Activated CD4-positive, alpha-beta memory T cell treated with anti-CD3 and anti-CD28 coated beads, Interleukin-2, amount 10 ng/mL, durations not matched to agents 7 days and 5 days (primary cell): ENCODE measurements at regions not wholly inside any gene's neighbourhood (a gene's known extent, or its start where the extent isn't known, plus 50 kb on each side); places are given as distances from the start of the nearest gene placed in this dataset.

Experiments used
- CTCF ChIA-PET: fragments of 350-600 bp; sonication (Branson Sonifier 250); formaldehyde crosslinking; loops from one replicate; lab custom pipeline; 2021; ENCODE audit warnings: antibody characterized with exemption, inconsistent platforms; lab: Charles Lee
- POLR2A ChIA-PET: fragments of 350-600 bp; sonication (Branson Sonifier 250); formaldehyde crosslinking; loops from one replicate; lab custom pipeline; 2021; ENCODE audit warnings: antibody characterized with exemption; lab: Charles Lee
- DNase-seq: peaks from one replicate; pipeline ENCODE4 v3.0.0-alpha.2; 2020
- H3K27ac Mint-ChIP-seq: one replicate; pipeline ENCODE4 v1.8.0; 2021; ENCODE audit warnings: mild to moderate bottlenecking, mixed read lengths
- H3K27me3 Mint-ChIP-seq: one replicate; pipeline ENCODE4 v1.8.0; 2021; ENCODE audit warnings: mixed read lengths
- H3K36me3 Mint-ChIP-seq: one replicate; pipeline ENCODE4 v1.8.0; 2021; ENCODE audit warnings: low read depth, mixed read lengths
- H3K4me1 Mint-ChIP-seq: one replicate; pipeline ENCODE4 v1.8.0; 2021; ENCODE audit warnings: mixed read lengths
- H3K4me3 Mint-ChIP-seq: one replicate; pipeline ENCODE4 v1.8.0; 2021; ENCODE audit warnings: mild to moderate bottlenecking, mixed read lengths
- H3K9me3 Mint-ChIP-seq: one replicate; pipeline ENCODE4 v1.8.0; 2021; ENCODE audit warnings: mixed read lengths

DNA sequence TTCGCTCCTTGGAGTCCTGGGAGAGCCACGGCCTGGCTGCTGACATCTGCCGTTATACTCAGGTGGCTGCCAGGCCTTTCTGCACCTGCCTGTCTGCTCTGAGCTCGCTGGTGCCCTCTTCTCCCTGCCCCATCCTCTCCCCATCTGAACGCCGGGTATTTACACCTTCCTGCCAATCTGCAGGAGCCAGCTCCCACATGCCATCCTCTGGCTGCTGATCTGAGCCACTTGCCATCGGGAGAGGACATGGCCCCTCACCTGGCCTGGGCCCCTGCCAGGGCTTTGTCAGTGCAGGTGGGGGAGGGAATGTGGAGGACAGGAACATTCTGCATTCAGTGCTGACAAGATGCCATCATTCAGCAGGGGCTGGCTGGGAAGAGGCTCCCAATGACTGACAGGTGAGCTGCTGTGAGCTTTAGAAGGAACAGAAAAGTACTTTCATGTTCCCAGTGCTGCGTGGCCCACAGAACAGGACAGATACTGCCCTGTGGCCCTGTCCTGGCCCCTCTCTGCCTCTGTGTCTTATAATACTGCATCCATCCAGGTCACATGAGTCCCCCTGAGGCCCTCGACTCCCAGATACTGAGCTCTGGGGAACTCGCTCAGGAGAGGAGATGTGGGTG is 96.3 kb upstream of the ZNF469 start:
- Mint-ChIP-seq H3K36me3 (peaks cover 3% of the 10 kb centered on the region), H3K9me3 (peaks cover 11% of the 10 kb centered on the region), H3K4me1 (no peaks in the 10 kb centered on the region), H3K27me3 (no peaks in the 10 kb centered on the region), H3K27ac (no peak overlapping the region), H3K4me3 (no peak overlapping the region)
- CTCF ChIA-PET = no interaction called here
- no peak for DNase-seq
- POLR2A ChIA-PET = no interaction called here

DNA sequence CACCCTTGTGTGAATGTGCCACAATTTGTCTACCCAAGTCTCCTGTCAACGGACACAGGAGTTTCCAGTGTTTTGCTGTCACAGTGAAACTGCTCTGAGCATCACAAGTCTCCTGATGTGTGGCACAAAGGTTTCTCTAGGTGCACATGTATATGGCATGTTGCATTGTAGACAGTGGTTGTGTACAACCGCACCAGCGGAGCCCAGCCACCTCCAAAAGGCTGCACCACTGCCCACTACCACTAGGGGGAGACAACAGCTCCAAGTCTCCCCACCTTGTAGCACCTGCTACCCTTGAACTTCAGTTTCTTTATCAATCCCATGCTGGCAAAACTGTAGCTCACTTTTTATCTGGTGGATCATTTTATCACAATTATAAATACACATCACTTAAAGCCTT is 95.5 kb upstream of the ZNF469 start:
- no peaks in the 10 kb centered on the region for H3K4me1 Mint-ChIP-seq
- POLR2A ChIA-PET = no interaction called here
- no peaks in the 10 kb centered on the region for H3K27me3 Mint-ChIP-seq
- peaks cover 14% of the 10 kb centered on the region for H3K9me3 Mint-ChIP-seq
- H3K27ac Mint-ChIP-seq = no peak overlapping the region
- H3K36me3 Mint-ChIP-seq = peaks cover 3% of the 10 kb centered on the region
- CTCF ChIA-PET = no interaction called here
- no peak overlapping the region for H3K4me3 Mint-ChIP-seq
- no peak for DNase-seq

DNA sequence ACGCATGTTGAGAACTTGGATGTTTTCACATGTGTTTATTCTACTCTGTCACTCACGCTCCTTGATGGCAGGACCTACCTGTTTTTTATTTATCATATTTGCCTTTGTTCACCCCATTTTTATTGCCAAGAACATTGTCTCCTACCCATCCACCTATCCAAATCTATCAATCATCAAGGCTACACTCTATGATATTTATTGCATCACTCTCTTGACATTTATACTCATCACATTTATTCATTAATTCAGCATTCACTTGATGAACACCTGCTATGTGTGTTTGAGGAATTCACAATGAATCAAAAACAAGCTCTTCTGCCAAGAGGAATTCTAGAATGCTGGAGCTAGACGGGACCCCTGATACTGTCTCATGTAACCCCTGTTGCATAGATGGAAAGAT is 94.5 kb upstream of the ZNF469 start:
- Mint-ChIP-seq H3K27ac (no peak overlapping the region), H3K36me3 (peaks cover 3% of the 10 kb centered on the region), H3K9me3 (peaks cover 12% of the 10 kb centered on the region), H3K4me1 (no peaks in the 10 kb centered on the region), H3K4me3 (no peak overlapping the region), H3K27me3 (no peaks in the 10 kb centered on the region)
- CTCF ChIA-PET = no interaction called here
- DNase-seq = no peak
- POLR2A ChIA-PET = no interaction called here

DNA sequence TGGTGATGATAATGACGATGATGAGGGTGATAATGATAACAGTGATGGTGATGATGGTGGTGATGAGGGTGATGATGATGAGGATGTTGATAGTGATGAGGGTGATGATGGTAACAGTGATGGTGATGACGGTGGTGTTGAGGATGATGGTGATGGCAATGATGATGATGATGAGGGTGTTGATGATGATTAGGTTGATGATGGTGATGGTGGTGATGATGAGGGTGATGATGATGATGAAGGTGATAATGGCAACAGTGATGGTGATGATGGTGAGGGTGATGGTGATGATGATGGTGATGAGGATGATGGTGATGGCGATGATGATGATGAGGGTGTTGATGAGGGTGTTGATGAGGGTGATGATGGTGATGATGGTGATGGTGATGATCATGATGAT is 93.8 kb upstream of the ZNF469 start:
- DNase-seq = no peak
- Mint-ChIP-seq H3K9me3 (peaks cover 12% of the 10 kb centered on the region), H3K27me3 (no peaks in the 10 kb centered on the region), H3K27ac (no peak overlapping the region), H3K4me3 (no peak overlapping the region), H3K4me1 (no peaks in the 10 kb centered on the region), H3K36me3 (peaks cover 3% of the 10 kb centered on the region)
- ChIA-PET POLR2A (no interaction called here), CTCF (no interaction called here)

DNA sequence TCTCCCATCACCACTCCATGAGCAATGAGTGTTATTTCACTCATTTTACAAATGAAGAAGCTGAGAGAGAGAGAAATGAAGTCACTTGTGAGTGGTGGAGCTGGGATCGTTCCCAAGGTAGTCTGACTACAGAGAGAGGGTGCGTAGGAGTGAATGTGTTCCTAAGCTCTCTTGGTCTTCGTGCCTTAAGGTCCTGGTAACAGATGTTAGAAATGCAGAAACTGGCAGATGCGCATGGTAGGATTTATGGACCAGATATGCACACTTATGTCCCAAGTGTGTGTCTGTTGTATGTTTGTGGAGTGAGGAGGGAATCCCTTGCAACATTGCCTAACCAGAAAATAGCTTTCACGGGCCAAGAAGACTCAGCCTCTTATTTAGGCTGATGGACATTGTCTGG is 93.2 kb upstream of the ZNF469 start:
- Mint-ChIP-seq H3K27ac (no peak overlapping the region), H3K4me3 (no peak overlapping the region), H3K9me3 (peaks cover 12% of the 10 kb centered on the region), H3K36me3 (peaks cover 3% of the 10 kb centered on the region), H3K27me3 (no peaks in the 10 kb centered on the region), H3K4me1 (no peaks in the 10 kb centered on the region)
- ChIA-PET POLR2A (no interaction called here), CTCF (no interaction called here)
- DNase-seq = no peak

DNA sequence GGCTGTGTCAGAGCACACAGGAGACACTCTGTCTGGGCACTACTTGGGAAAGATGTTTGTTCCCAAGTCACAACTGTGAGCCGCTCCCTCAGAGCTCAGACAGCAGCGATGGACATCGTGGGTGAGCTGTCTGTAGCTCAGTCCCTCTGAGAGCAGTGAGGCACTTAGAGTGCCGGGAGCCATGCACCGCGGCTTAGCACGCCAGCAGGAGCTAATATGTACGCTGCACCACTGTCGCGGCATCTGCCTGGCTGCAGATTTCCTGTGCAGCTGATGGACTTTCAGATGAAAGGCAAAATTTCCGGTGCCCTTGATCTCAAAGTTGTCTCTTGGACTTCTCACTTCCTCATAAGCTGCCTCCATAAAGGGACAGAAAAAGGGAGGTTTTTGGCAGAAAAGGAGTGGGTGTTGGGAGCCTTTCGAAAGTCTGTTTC is 92.8 kb upstream of the ZNF469 start:
- H3K27me3 Mint-ChIP-seq = no peaks in the 10 kb centered on the region
- H3K4me1 Mint-ChIP-seq = no peaks in the 10 kb centered on the region
- CTCF ChIA-PET = no interaction called here
- no peak overlapping the region for H3K27ac Mint-ChIP-seq
- POLR2A ChIA-PET = no interaction called here
- H3K4me3 Mint-ChIP-seq = no peak overlapping the region
- H3K36me3 Mint-ChIP-seq = peaks cover 3% of the 10 kb centered on the region
- DNase-seq = no peak
- peaks cover 12% of the 10 kb centered on the region for H3K9me3 Mint-ChIP-seq

DNA sequence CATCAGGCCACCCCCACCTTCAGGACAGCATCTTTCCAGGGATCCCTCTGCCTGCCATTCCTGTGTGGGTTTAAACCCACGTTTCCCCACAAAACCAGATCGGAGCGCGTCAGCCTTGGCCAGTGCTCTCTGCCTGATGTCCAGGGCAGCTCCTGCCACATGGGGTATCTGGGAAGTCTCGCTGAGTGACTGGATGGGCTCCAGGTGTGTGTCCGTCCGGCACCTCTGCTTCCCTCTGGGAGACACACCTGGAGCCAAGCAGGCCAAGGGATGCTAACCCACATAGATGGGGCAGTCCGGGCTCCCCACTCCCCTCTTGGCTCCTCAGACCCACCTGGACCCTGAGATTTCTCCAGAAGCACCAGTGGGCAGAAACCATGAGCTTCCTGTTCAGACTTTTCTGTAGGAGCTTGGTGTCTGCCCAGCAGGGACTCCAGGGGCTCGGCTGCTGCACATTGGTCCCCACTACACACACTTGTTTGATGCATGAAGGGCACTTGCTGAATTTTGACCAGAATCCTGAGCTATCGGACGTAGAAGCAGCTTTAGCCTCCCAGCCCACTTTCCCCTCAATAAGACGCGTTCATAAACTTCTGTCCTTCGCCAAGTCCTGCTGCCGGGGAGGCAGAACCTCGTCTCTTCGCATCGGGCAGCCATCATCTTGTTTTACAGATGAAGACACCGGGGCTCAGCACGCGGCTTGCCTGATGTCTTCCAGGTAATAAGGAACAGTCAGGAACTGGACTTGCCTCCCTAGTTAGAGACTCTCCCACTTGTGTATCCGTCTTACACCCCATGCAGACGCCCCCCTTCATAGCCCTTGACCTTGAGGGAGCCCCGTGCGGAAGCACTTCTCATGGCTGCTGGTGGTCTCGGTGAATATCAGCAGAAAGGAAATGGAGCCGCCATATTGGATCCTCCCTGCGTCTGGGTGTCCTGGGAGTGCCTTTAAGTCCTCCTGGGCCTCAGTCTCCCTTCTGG is 91.6 kb upstream of the ZNF469 start:
- peaks cover 12% of the 10 kb centered on the region for H3K9me3 Mint-ChIP-seq
- peaks cover 3% of the 10 kb centered on the region for H3K36me3 Mint-ChIP-seq
- H3K27me3 Mint-ChIP-seq = no peaks in the 10 kb centered on the region
- POLR2A ChIA-PET = no interaction called here
- no peak overlapping the region for H3K4me3 Mint-ChIP-seq
- CTCF ChIA-PET = no interaction called here
- no peak for DNase-seq
- no peaks in the 10 kb centered on the region for H3K4me1 Mint-ChIP-seq
- H3K27ac Mint-ChIP-seq = no peak overlapping the region

DNA sequence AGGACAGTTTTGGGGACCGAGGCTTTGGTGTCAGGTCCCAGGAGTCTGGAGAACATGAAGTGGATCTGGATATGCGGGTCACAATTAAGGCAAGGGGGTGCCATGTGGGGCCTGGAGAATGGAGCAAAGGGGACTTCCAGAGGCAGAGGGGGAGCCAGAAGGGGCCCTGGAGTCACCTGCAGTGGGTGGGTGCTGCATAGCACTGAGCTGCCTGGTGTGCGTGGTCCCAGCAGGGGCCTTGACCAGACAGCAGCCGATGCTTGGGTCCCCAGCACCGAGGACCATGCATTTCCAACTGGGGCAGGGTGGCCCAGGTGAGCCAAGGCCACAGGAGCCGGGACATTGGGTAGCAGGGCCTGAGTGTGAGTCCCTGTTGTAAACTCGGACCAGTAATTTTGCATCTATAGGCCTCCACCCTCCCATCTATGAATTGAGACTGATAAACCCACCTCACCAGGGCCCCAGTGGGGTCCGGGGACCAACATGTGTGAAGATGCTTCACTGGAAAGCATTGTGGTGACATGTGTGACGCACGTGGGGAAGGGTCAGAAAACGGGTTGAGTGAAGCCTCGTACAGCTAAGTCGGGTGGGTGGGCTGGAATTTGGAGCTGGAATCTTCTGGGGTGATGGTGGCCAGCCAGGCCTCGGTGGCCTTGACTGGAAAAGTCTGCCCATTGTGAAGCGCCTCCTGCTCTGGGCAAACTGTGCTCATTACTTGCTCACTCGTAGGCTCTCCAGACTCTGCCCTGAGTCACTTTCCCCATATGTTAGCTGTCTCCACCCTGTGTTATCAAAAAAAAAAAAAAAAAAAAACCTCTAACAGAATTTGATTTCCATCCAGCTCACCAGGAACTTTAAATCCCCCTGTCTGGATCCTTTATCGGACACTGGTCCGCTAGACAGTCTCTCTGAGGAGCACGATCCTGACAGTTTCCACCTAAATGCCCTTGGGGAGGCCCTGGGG is 90.5 kb upstream of the ZNF469 start:
- POLR2A ChIA-PET = no interaction called here
- Mint-ChIP-seq H3K27ac (no peak overlapping the region), H3K27me3 (no peaks in the 10 kb centered on the region), H3K4me1 (no peaks in the 10 kb centered on the region), H3K4me3 (no peak overlapping the region), H3K9me3 (peaks cover 15% of the 10 kb centered on the region), H3K36me3 (peaks cover 1% of the 10 kb centered on the region)
- DNase-seq = no peak
- CTCF ChIA-PET = no interaction called here

DNA sequence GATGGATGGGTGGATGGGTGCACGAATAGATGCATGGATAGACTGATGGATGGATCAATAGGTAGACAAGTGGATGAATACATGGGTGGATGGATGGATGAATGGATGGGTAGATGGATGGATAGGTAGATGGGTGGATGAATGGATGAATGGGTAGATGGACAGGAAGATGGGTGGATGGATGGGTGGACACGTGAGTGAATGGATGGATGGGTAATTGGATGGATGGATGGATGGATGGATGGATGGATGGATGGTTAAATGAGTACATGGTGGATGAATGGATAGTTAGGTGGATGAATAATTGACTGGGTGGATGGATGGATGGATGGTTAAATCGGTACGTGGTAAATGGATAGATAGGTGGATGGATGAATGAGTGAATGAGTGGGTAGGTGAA is 89.7 kb upstream of the ZNF469 start:
- DNase-seq = no peak
- Mint-ChIP-seq H3K4me3 (no peak overlapping the region), H3K4me1 (no peaks in the 10 kb centered on the region), H3K9me3 (peaks cover 15% of the 10 kb centered on the region), H3K36me3 (no peaks in the 10 kb centered on the region), H3K27me3 (no peaks in the 10 kb centered on the region), H3K27ac (no peak overlapping the region)
- POLR2A ChIA-PET = no interaction called here
- CTCF ChIA-PET = no interaction called here

DNA sequence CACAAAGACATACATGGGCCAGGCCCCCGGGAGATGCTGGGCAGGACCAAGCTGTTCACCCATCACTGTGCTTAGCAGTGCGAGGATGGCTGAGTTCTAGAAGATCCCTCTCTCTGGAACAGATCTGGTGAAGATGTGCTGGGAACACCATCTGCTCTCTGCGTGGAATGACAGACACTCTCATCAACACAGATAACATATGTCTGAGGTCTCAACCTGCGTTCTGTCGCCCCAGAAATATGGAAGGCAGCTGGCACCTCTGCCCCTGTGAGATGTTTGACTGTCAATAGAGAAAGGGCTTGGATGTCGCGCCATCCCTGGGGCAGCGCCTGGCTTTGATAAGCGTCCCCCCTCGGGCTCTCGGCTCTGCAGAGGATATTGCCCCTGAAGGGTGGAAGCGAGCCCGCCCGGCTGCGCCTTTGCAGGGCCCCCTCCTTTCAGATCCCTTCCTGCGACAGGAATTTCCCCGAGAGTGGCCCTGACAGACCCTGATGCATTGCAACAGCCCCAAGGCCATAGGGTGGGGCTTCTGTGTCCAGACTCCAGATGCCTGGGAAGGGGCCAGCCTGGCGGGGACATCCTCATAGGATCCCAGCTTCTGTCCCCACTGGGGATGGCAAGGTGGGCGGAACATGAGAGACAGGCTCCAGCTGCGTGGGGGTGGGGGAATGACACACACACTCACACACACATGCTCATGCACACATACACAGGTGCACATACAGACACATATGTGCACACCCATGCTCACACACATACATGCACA is 86.9 kb upstream of the ZNF469 start:
- peaks cover 11% of the 10 kb centered on the region for H3K9me3 Mint-ChIP-seq
- no peak overlapping the region for H3K27ac Mint-ChIP-seq
- no peaks in the 10 kb centered on the region for H3K36me3 Mint-ChIP-seq
- DNase-seq = no peak
- CTCF ChIA-PET = no interaction called here
- H3K27me3 Mint-ChIP-seq = no peaks in the 10 kb centered on the region
- H3K4me3 Mint-ChIP-seq = no peak overlapping the region
- H3K4me1 Mint-ChIP-seq = peaks cover 15% of the 10 kb centered on the region
- POLR2A ChIA-PET = no interaction called here

DNA sequence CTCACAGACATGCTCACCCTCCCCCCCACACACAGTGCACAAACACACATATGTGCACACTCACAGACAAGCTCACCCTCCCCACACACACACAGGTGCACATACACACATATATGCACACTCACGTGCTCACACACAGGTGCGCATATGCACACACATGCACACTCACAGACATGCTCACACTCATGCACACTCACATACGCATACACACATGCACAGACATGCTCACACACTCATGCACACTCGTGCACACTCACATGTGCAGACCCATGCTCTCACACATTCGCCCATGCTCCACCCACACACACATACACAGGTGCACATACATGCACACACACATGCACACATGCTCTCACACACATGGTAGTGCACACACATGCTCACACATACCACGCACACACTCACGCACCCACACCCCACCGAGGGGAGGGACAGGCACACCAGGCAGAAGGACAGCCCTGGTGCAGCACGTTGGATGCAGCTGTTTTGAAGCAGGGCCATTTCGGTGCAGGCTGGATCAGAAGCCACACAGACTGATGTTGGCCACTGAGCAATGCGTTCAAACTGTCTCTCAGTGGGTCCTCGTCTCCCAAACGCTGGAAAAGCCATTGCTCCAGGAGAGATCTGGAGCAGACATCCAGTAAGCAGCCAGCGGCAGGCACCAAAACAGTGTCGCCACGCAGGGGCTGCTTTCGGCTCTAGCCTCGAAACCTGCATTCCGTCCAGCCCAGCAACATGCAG is 86.2 kb upstream of the ZNF469 start:
- POLR2A ChIA-PET = no interaction called here

DNA sequence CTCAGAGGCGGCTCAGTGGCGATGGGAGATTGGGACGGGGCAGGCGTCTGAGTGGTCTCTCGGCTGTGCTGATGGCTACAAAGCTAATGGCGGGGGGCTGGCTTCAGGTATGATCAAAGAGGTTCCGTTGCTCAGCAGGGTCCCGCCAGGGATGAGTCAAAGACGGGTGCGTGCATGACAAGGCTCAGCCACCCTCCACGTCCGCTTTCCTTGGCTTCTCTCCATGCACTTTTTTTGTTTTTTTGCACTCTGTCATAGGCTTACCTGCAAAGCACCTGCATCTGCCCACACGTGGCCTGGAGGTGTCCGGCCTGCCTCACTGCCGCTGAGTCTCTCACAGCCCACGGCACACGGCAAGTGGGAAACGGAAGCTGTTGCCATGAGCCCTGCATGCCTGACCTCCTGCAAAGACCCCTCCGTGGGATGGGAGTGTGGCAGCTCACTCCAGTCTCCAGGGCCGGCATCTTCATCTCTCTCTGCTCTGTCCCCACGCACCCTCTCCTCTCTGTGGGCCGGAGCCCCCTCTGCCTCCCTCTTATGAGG is 85.5 kb upstream of the ZNF469 start:
- no peaks in the 10 kb centered on the region for H3K36me3 Mint-ChIP-seq
- DNase-seq = no peak
- no peaks in the 10 kb centered on the region for H3K27me3 Mint-ChIP-seq
- no peak overlapping the region for H3K4me3 Mint-ChIP-seq
- no peak overlapping the region for H3K27ac Mint-ChIP-seq
- ChIA-PET POLR2A (no interaction called here), CTCF (no interaction called here)
- H3K4me1 Mint-ChIP-seq = peaks cover 15% of the 10 kb centered on the region
- peaks cover 5% of the 10 kb centered on the region for H3K9me3 Mint-ChIP-seq

More for the DNA sequence above, 86.2 kb upstream of the ZNF469 start:
- Mint-ChIP-seq H3K27ac (no peak overlapping the region), H3K4me1 (peaks cover 15% of the 10 kb centered on the region), H3K4me3 (no peak overlapping the region), H3K9me3 (peaks cover 7% of the 10 kb centered on the region), H3K27me3 (no peaks in the 10 kb centered on the region), H3K36me3 (no peaks in the 10 kb centered on the region)
- DNase-seq = no peak
- CTCF ChIA-PET = no interaction called here
